GM12875 (cell line): ENCODE measurements at regions not wholly inside any gene's neighbourhood (a gene's known extent, or its start where the extent isn't known, plus 50 kb on each side); places are given as distances from the start of the nearest gene placed in this dataset.

ENCODE experiments used
- H3K4me3 ChIP-seq: one replicate; pipeline ENCODE4 v1.5.1; 2011; ENCODE audit warnings: low read depth, low read length, control low read depth
- TF ChIP-seq, protein P1 (sequence below): IDR thresholded peaks from 2 replicates; pipeline ENCODE4 v1.5.1; 2011; ENCODE audit warnings: low read depth, mild to moderate bottlenecking, control low read depth, inconsistent platforms, low read length, moderate library complexity, borderline replicate concordance; ENCODE audit not compliant: insufficient read depth

DNA sequence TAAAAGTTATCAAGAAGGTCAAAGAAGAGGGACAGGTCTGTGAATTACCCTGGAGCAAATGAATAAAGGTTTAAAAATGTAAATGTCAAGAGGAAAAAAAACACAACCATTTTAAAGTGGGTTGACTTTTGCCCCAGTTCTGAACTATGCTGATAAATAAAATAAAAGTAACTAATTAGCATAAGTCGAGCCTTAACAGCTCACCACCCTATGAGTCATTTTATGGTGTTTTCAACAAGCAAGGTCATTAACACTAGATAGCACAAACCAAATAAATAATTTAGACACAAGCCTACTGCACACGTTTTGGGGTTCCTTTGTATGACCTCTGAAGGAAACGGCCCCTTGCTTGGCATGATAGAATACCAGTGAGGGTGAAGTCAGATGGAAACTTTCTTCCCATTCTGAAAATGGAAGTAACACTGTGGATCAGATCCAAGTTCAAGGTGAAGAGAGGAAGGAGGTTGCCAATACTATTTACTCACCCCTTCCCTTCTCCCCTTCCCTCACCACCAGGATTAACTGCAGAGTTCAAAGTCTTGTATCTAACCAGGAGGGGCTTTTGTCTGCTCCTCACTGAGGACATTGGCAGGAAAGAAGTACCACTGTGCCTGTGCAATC is 380.0 kb upstream of the ACVR2A start:
- H3K4me3 ChIP-seq: no peak overlapping the region
- TF ChIP-seq, protein P1, sequence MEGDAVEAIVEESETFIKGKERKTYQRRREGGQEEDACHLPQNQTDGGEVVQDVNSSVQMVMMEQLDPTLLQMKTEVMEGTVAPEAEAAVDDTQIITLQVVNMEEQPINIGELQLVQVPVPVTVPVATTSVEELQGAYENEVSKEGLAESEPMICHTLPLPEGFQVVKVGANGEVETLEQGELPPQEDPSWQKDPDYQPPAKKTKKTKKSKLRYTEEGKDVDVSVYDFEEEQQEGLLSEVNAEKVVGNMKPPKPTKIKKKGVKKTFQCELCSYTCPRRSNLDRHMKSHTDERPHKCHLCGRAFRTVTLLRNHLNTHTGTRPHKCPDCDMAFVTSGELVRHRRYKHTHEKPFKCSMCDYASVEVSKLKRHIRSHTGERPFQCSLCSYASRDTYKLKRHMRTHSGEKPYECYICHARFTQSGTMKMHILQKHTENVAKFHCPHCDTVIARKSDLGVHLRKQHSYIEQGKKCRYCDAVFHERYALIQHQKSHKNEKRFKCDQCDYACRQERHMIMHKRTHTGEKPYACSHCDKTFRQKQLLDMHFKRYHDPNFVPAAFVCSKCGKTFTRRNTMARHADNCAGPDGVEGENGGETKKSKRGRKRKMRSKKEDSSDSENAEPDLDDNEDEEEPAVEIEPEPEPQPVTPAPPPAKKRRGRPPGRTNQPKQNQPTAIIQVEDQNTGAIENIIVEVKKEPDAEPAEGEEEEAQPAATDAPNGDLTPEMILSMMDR: no peak

- no peak overlapping the region for H3K4me3 ChIP-seq
- TF ChIP-seq, protein P1: no peak
Observed at GRCh38 chr2:147463881-147464520, 380.8 kb upstream of the ACVR2A start.

DNA sequence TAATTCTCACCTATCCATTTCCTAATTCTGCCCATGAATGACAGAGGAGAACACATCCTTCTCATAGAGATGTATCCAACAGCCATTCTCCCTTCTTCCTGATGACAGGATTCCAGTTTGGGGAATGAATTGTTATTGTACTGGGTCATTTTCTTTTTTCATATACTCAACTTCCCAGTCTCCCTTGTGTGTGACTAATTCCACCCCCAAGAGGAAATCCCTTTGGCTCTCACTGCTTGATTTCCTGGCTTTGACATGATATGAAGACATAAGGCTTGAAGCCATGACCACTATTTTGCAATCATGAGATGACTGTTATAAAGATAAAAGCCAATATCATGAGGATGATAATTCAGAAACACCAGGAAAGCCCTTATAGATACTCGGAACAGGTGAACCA is 384.7 kb upstream of the ACVR2A start:
- TF ChIP-seq, protein P1: no peak
- no peak overlapping the region for H3K4me3 ChIP-seq

DNA sequence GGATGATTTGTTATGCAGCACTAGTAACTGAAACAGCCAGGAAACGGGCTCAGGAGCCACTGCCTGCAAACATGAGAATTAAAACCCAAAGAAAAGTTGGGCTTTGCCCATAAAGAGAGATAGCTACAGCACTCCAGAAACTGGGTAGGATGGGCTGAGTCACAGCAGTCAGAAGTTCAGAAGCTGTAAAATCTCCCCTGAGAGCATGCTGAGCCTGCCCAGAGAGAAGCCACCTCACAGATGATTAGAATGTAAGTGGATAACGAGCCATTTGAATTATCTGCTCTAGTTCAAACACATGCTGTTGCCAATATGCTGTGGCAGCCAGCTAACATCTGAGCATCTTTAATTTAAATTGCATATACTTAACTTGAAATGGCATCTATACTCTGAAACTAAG is 388.1 kb upstream of the ACVR2A start:
- TF ChIP-seq, protein P1: no peak
- H3K4me3 ChIP-seq: no peak overlapping the region

GRCh38 chr2:147451902-147452515 is 392.8 kb upstream of the ACVR2A start:
- H3K4me3 ChIP-seq: no peak overlapping the region

DNA sequence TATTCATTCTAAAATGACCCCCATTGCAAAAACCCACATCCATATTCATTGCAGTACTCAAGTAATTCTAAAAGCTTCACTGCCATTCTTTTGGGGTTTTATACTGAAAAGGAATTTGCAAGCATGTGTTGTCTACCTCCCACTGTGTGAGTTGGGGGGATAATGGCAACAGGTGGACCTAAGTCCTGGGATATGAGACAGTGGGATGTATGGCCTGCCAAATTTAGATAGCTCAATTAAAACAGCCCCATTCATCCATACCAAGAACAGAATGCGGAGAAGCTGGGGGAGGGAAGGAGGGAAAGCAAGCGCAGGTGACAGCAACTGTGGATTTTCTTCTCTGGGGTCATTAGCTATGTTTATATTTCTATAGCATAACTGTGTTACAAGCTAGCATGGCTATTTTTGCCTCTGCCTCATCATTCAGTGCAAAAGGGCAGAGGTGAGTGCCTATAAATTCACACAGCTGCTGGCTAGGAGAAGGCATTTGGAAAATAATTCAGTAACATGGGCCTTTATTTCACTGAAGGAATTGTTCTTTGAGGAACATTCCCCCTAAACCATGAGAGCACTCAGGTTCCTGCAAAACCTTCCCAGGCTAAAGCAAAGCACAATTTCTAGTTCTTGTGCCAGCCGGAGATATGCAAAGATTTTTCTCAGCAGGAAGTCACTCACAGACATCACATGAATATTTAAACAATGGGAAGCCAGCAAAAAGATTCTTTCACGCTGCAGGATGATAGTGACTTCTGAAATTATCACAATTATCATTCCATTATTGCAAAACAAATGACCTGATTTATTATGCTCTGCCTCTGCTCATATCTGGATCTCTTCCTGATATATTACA is 393.9 kb upstream of the ACVR2A start:
- TF ChIP-seq, protein P1: no peak
- H3K4me3 ChIP-seq: no peak overlapping the region

More at GRCh38 chr2:147451902-147452515, 392.8 kb upstream of the ACVR2A start:
- TF ChIP-seq, protein P1: no peak
